ENCODE measurements at regions not wholly inside any gene's neighbourhood (a gene's known extent, or its start where the extent isn't known, plus 50 kb on each side); places are given as distances from the start of the nearest gene placed in this dataset.

- no peak for TF ChIP-seq CTCF (IDR thresholded peaks at IDR 0.05)
- TF ChIP-seq POLR2A (IDR thresholded peaks at IDR 0.05) = no peak
Observed at GRCh38 chr1:40927781-40928180, 51.7 kb upstream of the CTPS1 start.
